AG04450 (cell line): ENCODE measurements at regions not wholly inside any gene's neighbourhood (a gene's known extent, or its start where the extent isn't known, plus 50 kb on each side); places are given as distances from the start of the nearest gene placed in this dataset.
"Not testable (repeated sequence)": the region's sequence is repeated elsewhere in the genome, so short reads cannot be mapped to it uniquely, and the experiment has no call there.

Experiments used
- CTCF ChIA-PET: fragments of 300-600, 350-600 bp; formaldehyde crosslinking; extraction: SDS; loops from one replicate; lab custom pipeline; 2022; ENCODE audit warnings: antibody characterized with exemption, inconsistent platforms; lab: Charles Lee
- POLR2A ChIA-PET: fragments of 350-600 bp; formaldehyde crosslinking; extraction: SDS; loops from one replicate; lab custom pipeline; 2021; ENCODE audit warnings: antibody characterized with exemption, inconsistent platforms; lab: Yijun Ruan, JAX
- DNase-seq: peaks from one replicate; pipeline ENCODE4 v3.0.0-alpha.2; 2011; ENCODE audit warnings: low read depth, low spot score
- H3K27ac ChIP-seq: one replicate; pipeline ENCODE4 v1.5.1; 2012; ENCODE audit warnings: low read depth, low read length, control low read depth
- H3K27me3 ChIP-seq: one replicate; pipeline ENCODE4 v1.6.0; 2012; ENCODE audit warnings: low read length; ENCODE audit not compliant: control insufficient read depth, insufficient read depth
- H3K4me3 ChIP-seq: 2 replicates; pipeline ENCODE4 v1.5.1; 2011; ENCODE audit warnings: mild to moderate bottlenecking, low read depth, low read length, control low read depth
- H3K9me3 ChIP-seq: 2 replicates; pipeline ENCODE4 v1.5.1; 2012; ENCODE audit warnings: low read length; ENCODE audit not compliant: control insufficient read depth, insufficient read depth
- CTCF ChIP-seq: IDR thresholded peaks from 2 replicates; pipeline ENCODE4 v1.5.1; 2011; ENCODE audit warnings: low read depth, low read length, control low read depth, inconsistent platforms

- Histone ChIP-seq H3K4me3 (no peak overlapping the region), H3K27ac (no peak overlapping the region), H3K27me3 (no peaks in the 10 kb centered on the region), H3K9me3 (peaks cover 4% of the 10 kb centered on the region; the same call in 1 of the 2 replicates)
- TF ChIP-seq CTCF = no peak
- ChIA-PET CTCF (no interaction called here), POLR2A (no interaction called here)
- no peak for DNase-seq
Measured at GRCh38 chr2:154963511-154963910, 265.0 kb downstream of the KCNJ3 start.

GRCh38 chr2:154961676-154962075 lies 263.2 kb downstream of the KCNJ3 start:
- ChIA-PET CTCF (no interaction called here), POLR2A (no interaction called here)
- Histone ChIP-seq H3K4me3 (no peak overlapping the region), H3K27me3 (no peaks in the 10 kb centered on the region), H3K9me3 (peaks cover 4% of the 10 kb centered on the region; the same call in 1 of the 2 replicates), H3K27ac (no peak overlapping the region)
- no peak for TF ChIP-seq CTCF
- DNase-seq = no peak

- DNase-seq = no peak
- CTCF ChIA-PET = no interaction called here
- Histone ChIP-seq H3K27me3 (no peaks in the 10 kb centered on the region), H3K9me3 (peaks cover 4% of the 10 kb centered on the region; the same call in 1 of the 2 replicates), H3K27ac (no peak overlapping the region), H3K4me3 (no peak overlapping the region)
- POLR2A ChIA-PET = no interaction called here
- TF ChIP-seq CTCF = no peak
Measured at GRCh38 chr2:154960802-154961583, 262.5 kb downstream of the KCNJ3 start.

GRCh38 chr2:154952346-154952980 lies 254.0 kb downstream of the KCNJ3 start:
- DNase-seq = no peak
- Histone ChIP-seq H3K4me3 (no peak overlapping the region), H3K9me3 (peaks cover 2% of the 10 kb centered on the region; the same call in 1 of the 2 replicates), H3K27ac (no peak overlapping the region), H3K27me3 (no peaks in the 10 kb centered on the region)
- CTCF ChIA-PET = no interaction called here
- no peak for TF ChIP-seq CTCF
- POLR2A ChIA-PET = no interaction called here

GRCh38 chr2:154947416-154947815 lies 248.9 kb downstream of the KCNJ3 start:
- DNase-seq, H3K9me3 ChIP-seq, H3K27ac ChIP-seq, H3K4me3 ChIP-seq, CTCF ChIA-PET, POLR2A ChIA-PET, H3K27me3 ChIP-seq: not testable (repeated sequence)
